B cell (primary cell): ENCODE measurements at regions not wholly inside any gene's neighbourhood (a gene's known extent, or its start where the extent isn't known, plus 50 kb on each side); places are given as distances from the start of the nearest gene placed in this dataset.

ENCODE experiments used
- CTCF ChIP-seq: fragments of 200-600 bp; IDR thresholded peaks from one replicate; pipeline ENCODE4 v1.8.0; 2022; ENCODE audit warnings: antibody characterized with exemption, mild to moderate bottlenecking
- EZH2 ChIP-seq: IDR thresholded peaks from 2 replicates; pipeline ENCODE4 v1.6.1; 2012; ENCODE audit warnings: borderline replicate concordance, low read depth, mild to moderate bottlenecking, moderate library complexity, low read length; ENCODE audit not compliant: insufficient read depth, poor library complexity, severe bottlenecking

GRCh38 chr5:125660231-125660895 is 762.8 kb upstream of the GRAMD2B start:
- TF ChIP-seq CTCF (no peak), EZH2 (no peak)
